B cell (primary cell): ENCODE measurements at regions not wholly inside any gene's neighbourhood (a gene's known extent, or its start where the extent isn't known, plus 50 kb on each side); places are given as distances from the start of the nearest gene placed in this dataset.

ENCODE experiments used
- EZH2 ChIP-seq: IDR thresholded peaks from 2 replicates; pipeline ENCODE4 v1.6.1; 2012; ENCODE audit warnings: borderline replicate concordance, low read depth, mild to moderate bottlenecking, moderate library complexity, low read length; ENCODE audit not compliant: insufficient read depth, poor library complexity, severe bottlenecking
- TF ChIP-seq, protein P1 (sequence below): fragments of 200-600 bp; IDR thresholded peaks from one replicate; pipeline ENCODE4 v1.8.0; 2022; ENCODE audit warnings: antibody characterized with exemption, mild to moderate bottlenecking

- TF ChIP-seq, protein P1, sequence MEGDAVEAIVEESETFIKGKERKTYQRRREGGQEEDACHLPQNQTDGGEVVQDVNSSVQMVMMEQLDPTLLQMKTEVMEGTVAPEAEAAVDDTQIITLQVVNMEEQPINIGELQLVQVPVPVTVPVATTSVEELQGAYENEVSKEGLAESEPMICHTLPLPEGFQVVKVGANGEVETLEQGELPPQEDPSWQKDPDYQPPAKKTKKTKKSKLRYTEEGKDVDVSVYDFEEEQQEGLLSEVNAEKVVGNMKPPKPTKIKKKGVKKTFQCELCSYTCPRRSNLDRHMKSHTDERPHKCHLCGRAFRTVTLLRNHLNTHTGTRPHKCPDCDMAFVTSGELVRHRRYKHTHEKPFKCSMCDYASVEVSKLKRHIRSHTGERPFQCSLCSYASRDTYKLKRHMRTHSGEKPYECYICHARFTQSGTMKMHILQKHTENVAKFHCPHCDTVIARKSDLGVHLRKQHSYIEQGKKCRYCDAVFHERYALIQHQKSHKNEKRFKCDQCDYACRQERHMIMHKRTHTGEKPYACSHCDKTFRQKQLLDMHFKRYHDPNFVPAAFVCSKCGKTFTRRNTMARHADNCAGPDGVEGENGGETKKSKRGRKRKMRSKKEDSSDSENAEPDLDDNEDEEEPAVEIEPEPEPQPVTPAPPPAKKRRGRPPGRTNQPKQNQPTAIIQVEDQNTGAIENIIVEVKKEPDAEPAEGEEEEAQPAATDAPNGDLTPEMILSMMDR: no peak
- TF ChIP-seq EZH2: no peak
Measured at GRCh38 chr7:121572615-121573014, 176.5 kb upstream of the FAM3C start.
